Aorta (tissue), 5 donors: ENCODE measurements at regions not wholly inside any gene's neighbourhood (a gene's known extent, or its start where the extent isn't known, plus 50 kb on each side); places are given as distances from the start of the nearest gene placed in this dataset.

Experiments
- ATAC-seq: fragments of 200-7000 bp; cut with Tn5 transposase; one replicate; pipeline ENCODE4 v1.9.1; 2022; ENCODE audit warnings: moderate library complexity; ENCODE audit not compliant: low FRiP score
- DNase-seq, 2 donors: peaks; one replicate each; pipeline ENCODE4 v3.0.0-alpha.2; 2020
- H3K27ac ChIP-seq, 2 donors: one replicate each; pipeline ENCODE4 v1.5.1; 2013; ENCODE audit warnings: low read length in 2 of 2, mild to moderate bottlenecking in 2 of 2, moderate library complexity in 2 of 2, control low read depth in 1 of 2, inconsistent platforms in 1 of 2, low read depth in 1 of 2
- H3K27me3 ChIP-seq, 2 donors: one replicate each; pipeline ENCODE4 v1.6.1; 2013; ENCODE audit warnings: control low read depth in 1 of 2, low read length in 1 of 2, mild to moderate bottlenecking in 1 of 2, moderate library complexity in 1 of 2; ENCODE audit not compliant: insufficient read depth in 2 of 2, control insufficient read depth in 1 of 2
- H3K36me3 ChIP-seq, 2 donors: one replicate each; pipeline ENCODE4 v1.6.1; 2013; ENCODE audit warnings: control low read depth in 1 of 2, low read length in 1 of 2, mild to moderate bottlenecking in 1 of 2; ENCODE audit not compliant: insufficient read depth in 2 of 2, control insufficient read depth in 1 of 2
- H3K4me1 ChIP-seq, 2 donors: one replicate each; pipeline ENCODE4 v1.6.1; 2013; ENCODE audit warnings: low read length in 2 of 2, control low read depth in 1 of 2, mild to moderate bottlenecking in 1 of 2, moderate library complexity in 1 of 2; ENCODE audit not compliant: insufficient read depth in 2 of 2, control insufficient read depth in 1 of 2
- H3K4me3 ChIP-seq, 2 donors: one replicate each; pipeline ENCODE4 v1.5.1; 2013; ENCODE audit warnings: low read length in 2 of 2, control low read depth in 1 of 2, mild to moderate bottlenecking in 1 of 2
- H3K9me3 ChIP-seq: one replicate; pipeline ENCODE4 v1.6.1; 2013; ENCODE audit warnings: mild to moderate bottlenecking, low read length; ENCODE audit not compliant: control insufficient read depth
- WGBS, 2 donors: extraction: QIAGEN DNeasy Blood & Tissue Kit; methylation state at CpG; one replicate each; pipeline ENCODE4 v1.1.7; 2013; 5-methylcytosine and 5-hydroxymethylcytosine counted together
- intact Hi-C, 2 donors: fragments of 100-400 bp; cut with DNase I; formaldehyde crosslinking; loops; one replicate each; pipeline versions ENCODE4 v1.14.2 to v1.15.0; 2022
- donor health status: healthy with polysubstance abuse.
- donor health status: Bipolar disorder and iron deficiency.
- donor health status: DM: no; HTN: no; CAD: no.
- donor health status: DM: no; HTN: no; CAD: no.
- donor health status: DM: yes; HTN: yes; CAD: no.

GRCh38 chr5:113809626-113810025 lies 296.1 kb downstream of the YTHDC2 start:
- peaks cover 0 to 1% of the 10 kb centered on the region in 2 donors for H3K27me3 ChIP-seq
- peaks cover 2 to 7% of the 10 kb centered on the region in 2 donors for H3K4me1 ChIP-seq
- DNase-seq (no peak), ATAC-seq (no peak)
- H3K36me3 ChIP-seq, result no peaks in the 10 kb centered on the region
- no peak overlapping the region for H3K27ac ChIP-seq
- no peak overlapping the region for H3K4me3 ChIP-seq
- WGBS, 2 donors, result 70 to 79% methylated on average over 2 of the region's 2 CpGs
- intact Hi-C loops, result no loop called here
- no peaks in the 10 kb centered on the region for H3K9me3 ChIP-seq

GRCh38 chr5:113813466-113813865 lies 300.0 kb downstream of the YTHDC2 start:
- Histone ChIP-seq H3K4me3 (no peak overlapping the region), H3K36me3 (no peaks in the 10 kb centered on the region), H3K4me1 (peaks cover 0 to 6% of the 10 kb centered on the region in 2 donors), H3K9me3 (no peaks in the 10 kb centered on the region), H3K27me3 (peaks cover 0 to 1% of the 10 kb centered on the region in 2 donors), H3K27ac (no peak overlapping the region)
- intact Hi-C loops, result no loop called here
- DNase-seq (no peak), ATAC-seq (no peak)

- intact Hi-C loops, result no loop called here
- H3K27me3 ChIP-seq, result no peaks in the 10 kb centered on the region
- no peak overlapping the region for H3K27ac ChIP-seq
- DNase-seq, result no peak
- no peaks in the 10 kb centered on the region for H3K9me3 ChIP-seq
- ATAC-seq, result no peak
- WGBS, 2 donors, result 86 to 87% methylated on average over 3 of the region's 3 CpGs
- no peak overlapping the region for H3K4me3 ChIP-seq
- H3K36me3 ChIP-seq, result no peaks in the 10 kb centered on the region
- no peaks in the 10 kb centered on the region for H3K4me1 ChIP-seq
Observed at GRCh38 chr5:113817683-113818082, 304.2 kb downstream of the YTHDC2 start.

GRCh38 chr5:113823696-113824095 lies 310.2 kb downstream of the YTHDC2 start:
- DNase-seq (no peak), ATAC-seq (no peak)
- Histone ChIP-seq H3K27me3 (no peaks in the 10 kb centered on the region), H3K4me3 (no peak overlapping the region), H3K27ac (no peak overlapping the region), H3K9me3 (peaks cover 3% of the 10 kb centered on the region), H3K36me3 (no peaks in the 10 kb centered on the region), H3K4me1 (no peaks in the 10 kb centered on the region)
- intact Hi-C loops, result no loop called here
- 61% methylated on average over 3 of the region's 3 CpGs for WGBS, 2 donors

- Histone ChIP-seq H3K4me1 (no peaks in the 10 kb centered on the region), H3K27ac (no peak overlapping the region), H3K4me3 (no peak overlapping the region), H3K9me3 (peaks cover 3% of the 10 kb centered on the region), H3K36me3 (no peaks in the 10 kb centered on the region), H3K27me3 (no peaks in the 10 kb centered on the region)
- no peak for DNase-seq
- ATAC-seq, result no peak
- 71 to 83% methylated on average over 2 of the region's 2 CpGs for WGBS, 2 donors
- intact Hi-C loops, result no loop called here
Observed at GRCh38 chr5:113824307-113824706, 310.8 kb downstream of the YTHDC2 start.

GRCh38 chr5:113825176-113825575 lies 311.7 kb downstream of the YTHDC2 start:
- peaks cover 3% of the 10 kb centered on the region for H3K9me3 ChIP-seq
- ATAC-seq (no peak), DNase-seq (no peak)
- no peaks in the 10 kb centered on the region for H3K36me3 ChIP-seq
- intact Hi-C loops, result no loop called here
- H3K4me3 ChIP-seq, result no peak overlapping the region
- H3K4me1 ChIP-seq, result no peaks in the 10 kb centered on the region
- H3K27ac ChIP-seq, result no peak overlapping the region
- no peaks in the 10 kb centered on the region for H3K27me3 ChIP-seq

GRCh38 chr5:113846941-113847340 lies 333.4 kb downstream of the YTHDC2 start:
- WGBS, 2 donors, result 77 to 84% methylated on average over 5 of the region's 5 CpGs
- intact Hi-C loops, result no loop called here
- no peaks in the 10 kb centered on the region for H3K4me1 ChIP-seq
- no peaks in the 10 kb centered on the region for H3K36me3 ChIP-seq
- H3K27ac ChIP-seq, result no peak overlapping the region
- no peaks in the 10 kb centered on the region for H3K9me3 ChIP-seq
- no peak overlapping the region for H3K4me3 ChIP-seq
- ATAC-seq, result no peak
- DNase-seq, result no peak
- H3K27me3 ChIP-seq, result no peaks in the 10 kb centered on the region

GRCh38 chr5:113864437-113864836 lies 350.9 kb downstream of the YTHDC2 start:
- H3K4me1 ChIP-seq, result no peaks in the 10 kb centered on the region
- H3K4me3 ChIP-seq, result no peak overlapping the region
- no peak for DNase-seq
- H3K27me3 ChIP-seq, result no peaks in the 10 kb centered on the region
- no peak for ATAC-seq
- H3K9me3 ChIP-seq, result no peaks in the 10 kb centered on the region
- H3K36me3 ChIP-seq, result no peaks in the 10 kb centered on the region
- intact Hi-C loops, result no loop called here
- no peak overlapping the region for H3K27ac ChIP-seq

- H3K4me1 ChIP-seq, result no peaks in the 10 kb centered on the region
- H3K27me3 ChIP-seq, result no peaks in the 10 kb centered on the region
- H3K36me3 ChIP-seq, result no peaks in the 10 kb centered on the region
- ATAC-seq (no peak), DNase-seq (no peak)
- no peak overlapping the region for H3K4me3 ChIP-seq
- H3K9me3 ChIP-seq, result no peaks in the 10 kb centered on the region
- no peak overlapping the region for H3K27ac ChIP-seq
- intact Hi-C loops, result no loop called here
Observed at GRCh38 chr5:113866763-113867162, 353.3 kb downstream of the YTHDC2 start.

GRCh38 chr5:113869611-113870010 lies 356.1 kb downstream of the YTHDC2 start:
- H3K36me3 ChIP-seq, result no peaks in the 10 kb centered on the region
- intact Hi-C loops, result no loop called here
- DNase-seq (no peak), ATAC-seq (no peak)
- H3K27me3 ChIP-seq, result no peaks in the 10 kb centered on the region
- no peak overlapping the region for H3K27ac ChIP-seq
- H3K4me3 ChIP-seq, result no peak overlapping the region
- no peaks in the 10 kb centered on the region for H3K4me1 ChIP-seq
- WGBS, 2 donors, result 82 to 87% methylated on average over 3 of the region's 3 CpGs
- no peaks in the 10 kb centered on the region for H3K9me3 ChIP-seq
